ENCODE measurements at regions not wholly inside any gene's neighbourhood (a gene's known extent, or its start where the extent isn't known, plus 50 kb on each side); places are given as distances from the start of the nearest gene placed in this dataset.

DNA sequence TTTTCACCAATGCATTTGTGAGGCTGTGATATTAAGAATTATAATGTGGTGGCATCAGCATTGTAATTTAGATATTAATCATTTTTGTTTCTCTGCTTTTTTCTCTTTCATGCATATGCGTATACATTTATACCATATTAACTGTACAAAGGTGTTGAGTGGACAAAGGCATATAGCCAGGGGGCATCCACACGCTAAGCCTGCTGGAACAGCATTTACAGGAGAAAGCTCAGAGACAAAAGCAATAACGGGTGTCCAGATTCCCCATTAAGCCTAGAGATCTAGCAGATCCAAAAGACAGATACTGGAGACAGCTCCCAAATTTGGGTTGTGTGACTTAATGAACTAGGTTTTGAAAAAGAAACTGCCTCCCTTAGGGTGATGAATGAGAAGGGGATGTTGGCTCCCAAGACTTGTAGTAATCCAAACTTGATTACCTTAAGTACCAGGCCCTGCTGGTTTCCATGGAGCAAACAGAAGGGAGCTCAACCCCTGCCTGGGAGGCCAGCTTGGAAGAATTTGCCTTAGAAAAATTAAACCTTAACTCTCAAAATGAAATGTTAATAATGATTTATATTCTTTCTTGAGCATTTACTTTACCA lies 181.9 kb downstream of the SLC6A15 start:
- Histone ChIP-seq H3K4me3 (ENCODE audit: low read length) (no peak overlapping the region), H3K9me3 (ENCODE audit: low read length) (no peaks in the 10 kb centered on the region), H3K27me3 (ENCODE audit: insufficient read depth, low read length) (no peaks in the 10 kb centered on the region), H3K36me3 (ENCODE audit: insufficient read depth, low read length) (no peaks in the 10 kb centered on the region), H2AFZ (ENCODE audit: low read depth, low read length) (no peak overlapping the region), H3K4me1 (ENCODE audit: insufficient read depth, low read length) (peaks cover 7% of the 10 kb centered on the region)

- Histone ChIP-seq H3K4me3 (ENCODE audit: low read length) (no peak overlapping the region), H3K27me3 (ENCODE audit: insufficient read depth, low read length) (no peaks in the 10 kb centered on the region), H2AFZ (ENCODE audit: low read depth, low read length) (no peak overlapping the region), H3K9me3 (ENCODE audit: low read length) (no peaks in the 10 kb centered on the region), H3K4me1 (ENCODE audit: insufficient read depth, low read length) (peaks cover 15% of the 10 kb centered on the region), H3K36me3 (ENCODE audit: insufficient read depth, low read length) (no peaks in the 10 kb centered on the region)
Observed at GRCh38 chr12:84727961-84728360, 184.6 kb downstream of the SLC6A15 start.

DNA sequence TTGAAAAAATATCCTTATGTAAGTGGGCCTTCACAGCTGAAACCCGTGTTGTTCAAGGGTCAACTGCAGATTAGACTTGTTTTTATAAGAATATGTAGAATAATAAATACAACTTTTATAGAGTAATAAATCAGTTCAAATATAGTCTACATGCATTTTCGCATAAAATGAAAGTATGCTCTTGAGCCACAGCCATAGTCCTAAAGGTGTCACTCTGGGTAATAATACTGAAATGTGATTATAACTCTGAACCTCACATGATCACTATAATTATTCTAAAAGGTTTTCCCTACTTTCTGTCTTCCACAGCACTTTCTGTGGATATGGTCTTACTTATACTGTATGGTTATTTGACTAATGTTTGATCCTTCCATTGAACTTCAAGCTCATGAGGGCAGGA lies 185.8 kb downstream of the SLC6A15 start:
- H3K4me3 ChIP-seq (ENCODE audit: low read length): no peak overlapping the region
- H3K36me3 ChIP-seq (ENCODE audit: insufficient read depth, low read length): no peaks in the 10 kb centered on the region
- H2AFZ ChIP-seq (ENCODE audit: low read depth, low read length): no peak overlapping the region
- no peaks in the 10 kb centered on the region for H3K9me3 ChIP-seq (ENCODE audit: low read length)
- H3K27me3 ChIP-seq (ENCODE audit: insufficient read depth, low read length): no peaks in the 10 kb centered on the region
- peaks cover 15% of the 10 kb centered on the region for H3K4me1 ChIP-seq (ENCODE audit: insufficient read depth, low read length)

GRCh38 chr12:84723988-84724387 lies 188.6 kb downstream of the SLC6A15 start:
- Histone ChIP-seq H3K9me3 (ENCODE audit: low read length) (no peaks in the 10 kb centered on the region), H3K4me1 (ENCODE audit: insufficient read depth, low read length) (peaks cover 15% of the 10 kb centered on the region), H3K4me3 (ENCODE audit: low read length) (no peak overlapping the region), H3K36me3 (ENCODE audit: insufficient read depth, low read length) (no peaks in the 10 kb centered on the region), H3K27me3 (ENCODE audit: insufficient read depth, low read length) (no peaks in the 10 kb centered on the region), H2AFZ (ENCODE audit: low read depth, low read length) (peak overlapping the region; percentile 28)

- no peak overlapping the region for H3K4me3 ChIP-seq (ENCODE audit: low read length)
- H3K36me3 ChIP-seq (ENCODE audit: insufficient read depth, low read length): no peaks in the 10 kb centered on the region
Observed at GRCh38 chr12:84719997-84720396, 192.6 kb downstream of the SLC6A15 start.

GRCh38 chr12:84718906-84719305 lies 193.7 kb downstream of the SLC6A15 start:
- Histone ChIP-seq H3K27me3 (ENCODE audit: insufficient read depth, low read length) (no peaks in the 10 kb centered on the region), H3K4me1 (ENCODE audit: insufficient read depth, low read length) (peaks cover 5% of the 10 kb centered on the region), H3K36me3 (ENCODE audit: insufficient read depth, low read length) (no peaks in the 10 kb centered on the region), H3K9me3 (ENCODE audit: low read length) (no peaks in the 10 kb centered on the region), H3K4me3 (ENCODE audit: low read length) (no peak overlapping the region), H2AFZ (ENCODE audit: low read depth, low read length) (no peak overlapping the region)

More at GRCh38 chr12:84719997-84720396, 192.6 kb downstream of the SLC6A15 start:
- Histone ChIP-seq H3K27me3 (ENCODE audit: insufficient read depth, low read length) (no peaks in the 10 kb centered on the region), H3K9me3 (ENCODE audit: low read length) (no peaks in the 10 kb centered on the region), H3K4me1 (ENCODE audit: insufficient read depth, low read length) (peaks cover 8% of the 10 kb centered on the region), H2AFZ (ENCODE audit: low read depth, low read length) (no peak overlapping the region)

GRCh38 chr12:84712747-84713146 lies 199.9 kb downstream of the SLC6A15 start:
- H3K36me3 ChIP-seq (ENCODE audit: insufficient read depth, low read length): no peaks in the 10 kb centered on the region

DNA sequence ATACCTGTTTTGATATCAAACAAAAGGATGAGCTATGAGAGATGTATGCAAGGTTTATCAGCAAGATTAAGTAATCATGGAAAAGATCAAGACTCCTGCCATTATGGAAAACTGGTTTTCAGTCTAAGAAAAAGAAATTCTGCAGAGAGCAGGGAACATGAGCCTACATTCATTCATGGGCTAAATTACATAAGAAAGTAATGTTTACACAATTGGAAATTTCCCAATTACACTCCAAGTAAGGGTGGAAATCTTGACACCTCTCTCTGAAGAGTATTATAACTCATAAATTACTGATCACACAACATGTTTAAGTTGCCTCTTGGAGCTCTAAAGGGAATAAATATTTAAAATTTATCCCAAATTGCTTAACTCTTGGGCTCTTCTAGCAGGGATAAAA lies 206.2 kb downstream of the SLC6A15 start:
- no peak overlapping the region for H3K4me3 ChIP-seq (ENCODE audit: low read length)
- H3K4me1 ChIP-seq (ENCODE audit: insufficient read depth, low read length): peaks cover 14% of the 10 kb centered on the region
- no peaks in the 10 kb centered on the region for H3K27me3 ChIP-seq (ENCODE audit: insufficient read depth, low read length)
- no peaks in the 10 kb centered on the region for H3K36me3 ChIP-seq (ENCODE audit: insufficient read depth, low read length)
- H3K9me3 ChIP-seq (ENCODE audit: low read length): no peaks in the 10 kb centered on the region
- no peak overlapping the region for H2AFZ ChIP-seq (ENCODE audit: low read depth, low read length)

More at GRCh38 chr12:84712747-84713146, 199.9 kb downstream of the SLC6A15 start:
- no peak overlapping the region for H3K4me3 ChIP-seq (ENCODE audit: low read length)
- H3K9me3 ChIP-seq (ENCODE audit: low read length): no peaks in the 10 kb centered on the region
- H3K4me1 ChIP-seq (ENCODE audit: insufficient read depth, low read length): no peaks in the 10 kb centered on the region
- H2AFZ ChIP-seq (ENCODE audit: low read depth, low read length): no peak overlapping the region
- no peaks in the 10 kb centered on the region for H3K27me3 ChIP-seq (ENCODE audit: insufficient read depth, low read length)

GRCh38 chr12:84704856-84705255 lies 207.7 kb downstream of the SLC6A15 start:
- H3K9me3 ChIP-seq (ENCODE audit: low read length): no peaks in the 10 kb centered on the region
- no peak overlapping the region for H3K4me3 ChIP-seq (ENCODE audit: low read length)

DNA sequence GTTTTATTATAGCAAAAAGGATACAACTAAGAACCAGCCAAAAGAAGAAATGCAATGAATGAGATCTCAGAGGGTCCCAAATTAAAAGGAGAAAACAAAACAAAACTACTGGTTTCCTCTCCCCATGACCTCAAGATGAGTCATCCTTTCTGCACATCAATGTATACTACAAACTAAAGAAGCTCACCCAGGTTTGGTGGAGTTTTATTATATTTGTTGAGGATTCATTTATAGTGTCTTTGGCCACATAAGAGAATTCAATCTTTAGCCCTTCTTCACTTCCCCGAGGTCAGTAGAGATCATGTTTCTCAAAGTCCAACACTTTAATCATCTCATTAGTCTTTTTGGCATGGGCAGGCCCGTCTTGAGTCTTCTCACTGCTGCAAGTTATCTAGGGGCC lies 210.6 kb downstream of the SLC6A15 start:
- H2AFZ ChIP-seq (ENCODE audit: low read depth, low read length): no peak overlapping the region
- no peaks in the 10 kb centered on the region for H3K9me3 ChIP-seq (ENCODE audit: low read length)
- no peak overlapping the region for H3K4me3 ChIP-seq (ENCODE audit: low read length)
- H3K27me3 ChIP-seq (ENCODE audit: insufficient read depth, low read length): no peaks in the 10 kb centered on the region
- H3K4me1 ChIP-seq (ENCODE audit: insufficient read depth, low read length): peaks cover 14% of the 10 kb centered on the region
- H3K36me3 ChIP-seq (ENCODE audit: insufficient read depth, low read length): no peaks in the 10 kb centered on the region

More at GRCh38 chr12:84704856-84705255, 207.7 kb downstream of the SLC6A15 start:
- no peaks in the 10 kb centered on the region for H3K36me3 ChIP-seq (ENCODE audit: insufficient read depth, low read length)
- H3K4me1 ChIP-seq (ENCODE audit: insufficient read depth, low read length): peaks cover 14% of the 10 kb centered on the region
- H3K27me3 ChIP-seq (ENCODE audit: insufficient read depth, low read length): no peaks in the 10 kb centered on the region
- no peak overlapping the region for H2AFZ ChIP-seq (ENCODE audit: low read depth, low read length)

- Histone ChIP-seq H3K36me3 (ENCODE audit: insufficient read depth, low read length) (no peaks in the 10 kb centered on the region), H3K27me3 (ENCODE audit: insufficient read depth, low read length) (no peaks in the 10 kb centered on the region), H3K4me3 (ENCODE audit: low read length) (no peak overlapping the region), H3K4me1 (ENCODE audit: insufficient read depth, low read length) (peaks cover 14% of the 10 kb centered on the region), H3K9me3 (ENCODE audit: low read length) (no peaks in the 10 kb centered on the region), H2AFZ (ENCODE audit: low read depth, low read length) (no peak overlapping the region)
Observed at GRCh38 chr12:84701041-84701440, 211.6 kb downstream of the SLC6A15 start.

DNA sequence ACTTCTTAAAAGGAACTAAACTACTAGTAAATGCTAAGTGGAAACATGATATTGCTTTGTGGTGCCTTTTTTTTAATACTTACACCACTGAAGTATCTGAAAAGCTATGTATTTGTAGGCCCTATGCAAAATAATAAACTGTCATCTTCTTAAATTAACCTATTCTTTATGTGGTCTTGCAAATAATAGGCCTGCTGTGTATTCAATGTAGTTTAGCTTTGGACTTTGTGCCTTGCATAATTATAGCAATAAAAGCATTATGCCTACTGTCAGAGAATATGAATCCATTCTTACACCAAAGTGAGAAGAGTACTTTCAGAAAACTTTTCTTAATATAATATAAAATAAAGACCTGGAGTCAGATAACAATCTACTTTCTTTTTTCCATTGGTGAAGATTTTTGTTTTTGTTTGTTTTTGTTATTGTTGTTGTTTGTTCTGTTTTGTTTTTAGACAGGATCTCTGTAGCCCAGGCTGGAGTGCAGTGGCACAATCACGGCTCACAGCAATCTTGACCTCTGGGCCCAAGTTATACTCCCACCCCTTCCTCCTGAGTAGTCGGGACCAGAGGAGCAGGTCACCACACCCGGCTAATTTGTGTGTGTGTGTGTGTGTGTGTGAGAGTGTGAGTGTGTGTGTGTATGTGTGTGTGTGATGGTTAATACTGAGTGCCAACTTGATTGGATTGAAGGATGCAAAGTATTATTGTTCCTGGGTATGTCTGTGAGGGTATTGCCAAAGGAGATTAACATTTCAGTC lies 213.8 kb downstream of the SLC6A15 start:
- Histone ChIP-seq H3K36me3 (ENCODE audit: insufficient read depth, low read length) (no peaks in the 10 kb centered on the region), H2AFZ (ENCODE audit: low read depth, low read length) (no peak overlapping the region), H3K4me3 (ENCODE audit: low read length) (no peak overlapping the region), H3K9me3 (ENCODE audit: low read length) (no peaks in the 10 kb centered on the region), H3K27me3 (ENCODE audit: insufficient read depth, low read length) (no peaks in the 10 kb centered on the region), H3K4me1 (ENCODE audit: insufficient read depth, low read length) (no peaks in the 10 kb centered on the region)

- H3K4me3 ChIP-seq (ENCODE audit: low read length): no peak overlapping the region
- H3K9me3 ChIP-seq (ENCODE audit: low read length): no peaks in the 10 kb centered on the region
- no peaks in the 10 kb centered on the region for H3K4me1 ChIP-seq (ENCODE audit: insufficient read depth, low read length)
- H2AFZ ChIP-seq (ENCODE audit: low read depth, low read length): peak overlapping the region; percentile 47
- H3K27me3 ChIP-seq (ENCODE audit: insufficient read depth, low read length): no peaks in the 10 kb centered on the region
- no peaks in the 10 kb centered on the region for H3K36me3 ChIP-seq (ENCODE audit: insufficient read depth, low read length)
Observed at GRCh38 chr12:84696908-84697540, 215.6 kb downstream of the SLC6A15 start.

Measured in neuron (in vitro differentiated cells).